Chondrocyte (in vitro differentiated cells): ENCODE measurements at regions not wholly inside any gene's neighbourhood (a gene's known extent, or its start where the extent isn't known, plus 50 kb on each side); places are given as distances from the start of the nearest gene placed in this dataset.

ENCODE experiments used
- DNase-seq: peaks from one replicate; pipeline ENCODE4 v3.0.0; 2021; ENCODE audit warnings: mixed read lengths, low spot score
- H3K27ac Mint-ChIP-seq: one replicate; pipeline ENCODE4 v1.8.0; 2021; ENCODE audit warnings: mild to moderate bottlenecking, moderate library complexity, mixed read lengths; ENCODE audit not compliant: unreplicated experiment
- H3K27me3 Mint-ChIP-seq: 2 replicates; pipeline ENCODE4 v1.8.0; 2021; ENCODE audit warnings: low read depth, mixed read lengths
- H3K36me3 Mint-ChIP-seq: 2 replicates; pipeline ENCODE4 v1.8.0; 2021; ENCODE audit warnings: low read depth, mixed read lengths
- H3K4me1 Mint-ChIP-seq: 2 replicates; pipeline ENCODE4 v1.8.0; 2021; ENCODE audit warnings: low read depth, mild to moderate bottlenecking, mixed read lengths
- H3K4me3 Mint-ChIP-seq: one replicate; pipeline ENCODE4 v1.8.0; 2021; ENCODE audit warnings: mild to moderate bottlenecking, moderate library complexity, mixed read lengths; ENCODE audit not compliant: unreplicated experiment
- H3K9me3 Mint-ChIP-seq: 2 replicates; pipeline ENCODE4 v1.8.0; 2021; ENCODE audit warnings: low read depth, mixed read lengths
- CTCF ChIP-seq: fragments of 200-600 bp; sonication (generic); IDR thresholded peaks from 2 replicates; pipeline ENCODE4 v1.5.0; 2021; ENCODE audit warnings: antibody characterized with exemption, mild to moderate bottlenecking, moderate library complexity

- Mint-ChIP-seq H3K4me3 (no peak overlapping the region), H3K4me1 (peaks cover 12% of the 10 kb centered on the region), H3K9me3 (no peaks in the 10 kb centered on the region), H3K27me3 (no peaks in the 10 kb centered on the region), H3K27ac (peak overlapping the region; percentile 75), H3K36me3 (no peaks in the 10 kb centered on the region)
- no peak for TF ChIP-seq CTCF
- no peak for DNase-seq
Observed at GRCh38 chr7:42395607-42396006, 158.6 kb upstream of the GLI3 start.

- H3K36me3 Mint-ChIP-seq, result no peaks in the 10 kb centered on the region
- no peak for TF ChIP-seq CTCF
- H3K9me3 Mint-ChIP-seq, result no peaks in the 10 kb centered on the region
- H3K4me3 Mint-ChIP-seq, result no peak overlapping the region
- DNase-seq, result no peak
- H3K4me1 Mint-ChIP-seq, result peaks cover 12% of the 10 kb centered on the region
- no peaks in the 10 kb centered on the region for H3K27me3 Mint-ChIP-seq
- no peak overlapping the region for H3K27ac Mint-ChIP-seq
Observed at GRCh38 chr7:42392826-42393225, 155.8 kb upstream of the GLI3 start.

GRCh38 chr7:42389697-42390096, 152.7 kb upstream of the GLI3 start:
- no peak for DNase-seq
- no peaks in the 10 kb centered on the region for H3K27me3 Mint-ChIP-seq
- no peaks in the 10 kb centered on the region for H3K36me3 Mint-ChIP-seq
- H3K4me1 Mint-ChIP-seq, result peaks cover under 1% of the 10 kb centered on the region
- TF ChIP-seq CTCF, result no peak
- H3K9me3 Mint-ChIP-seq, result no peaks in the 10 kb centered on the region
- H3K27ac Mint-ChIP-seq, result no peak overlapping the region
- no peak overlapping the region for H3K4me3 Mint-ChIP-seq

- Mint-ChIP-seq H3K27ac (no peak overlapping the region), H3K36me3 (no peaks in the 10 kb centered on the region), H3K27me3 (no peaks in the 10 kb centered on the region), H3K9me3 (no peaks in the 10 kb centered on the region), H3K4me3 (no peak overlapping the region), H3K4me1 (peaks cover 6% of the 10 kb centered on the region)
- no peak for DNase-seq
- peak; percentile 22 for TF ChIP-seq CTCF
Observed at GRCh38 chr7:42385912-42386311, 148.9 kb upstream of the GLI3 start.

- Mint-ChIP-seq H3K9me3 (no peaks in the 10 kb centered on the region), H3K36me3 (no peaks in the 10 kb centered on the region), H3K4me1 (peaks cover 34% of the 10 kb centered on the region), H3K27ac (no peak overlapping the region), H3K4me3 (no peak overlapping the region), H3K27me3 (no peaks in the 10 kb centered on the region)
- DNase-seq, result no peak
- no peak for TF ChIP-seq CTCF
Observed at GRCh38 chr7:42381161-42381560, 144.2 kb upstream of the GLI3 start.
